Upper lobe of left lung (tissue), 4 donors: ENCODE measurements at regions not wholly inside any gene's neighbourhood (a gene's known extent, or its start where the extent isn't known, plus 50 kb on each side); places are given as distances from the start of the nearest gene placed in this dataset.

Experiments
- POLR2AphosphoS5 ChIP-seq, 2 donors: sonication (generic); formaldehyde crosslinking; IDR thresholded peaks; one replicate each; pipeline ENCODE4 v1.5.1; 2017; ENCODE audit warnings: antibody characterized with exemption in 2 of 2
- TF ChIP-seq, protein P1 (sequence below), 6 experiments: fragments of 450-650 bp in 4 of 6; fragments of 200-600 bp in 2 of 6; sonication (generic) in 2 of 6; IDR thresholded peaks; one replicate each; pipeline ENCODE4 v1.5.1; 2016 to 2019; ENCODE audit warnings: antibody characterized with exemption in 6 of 6

- TF ChIP-seq, protein P1, sequence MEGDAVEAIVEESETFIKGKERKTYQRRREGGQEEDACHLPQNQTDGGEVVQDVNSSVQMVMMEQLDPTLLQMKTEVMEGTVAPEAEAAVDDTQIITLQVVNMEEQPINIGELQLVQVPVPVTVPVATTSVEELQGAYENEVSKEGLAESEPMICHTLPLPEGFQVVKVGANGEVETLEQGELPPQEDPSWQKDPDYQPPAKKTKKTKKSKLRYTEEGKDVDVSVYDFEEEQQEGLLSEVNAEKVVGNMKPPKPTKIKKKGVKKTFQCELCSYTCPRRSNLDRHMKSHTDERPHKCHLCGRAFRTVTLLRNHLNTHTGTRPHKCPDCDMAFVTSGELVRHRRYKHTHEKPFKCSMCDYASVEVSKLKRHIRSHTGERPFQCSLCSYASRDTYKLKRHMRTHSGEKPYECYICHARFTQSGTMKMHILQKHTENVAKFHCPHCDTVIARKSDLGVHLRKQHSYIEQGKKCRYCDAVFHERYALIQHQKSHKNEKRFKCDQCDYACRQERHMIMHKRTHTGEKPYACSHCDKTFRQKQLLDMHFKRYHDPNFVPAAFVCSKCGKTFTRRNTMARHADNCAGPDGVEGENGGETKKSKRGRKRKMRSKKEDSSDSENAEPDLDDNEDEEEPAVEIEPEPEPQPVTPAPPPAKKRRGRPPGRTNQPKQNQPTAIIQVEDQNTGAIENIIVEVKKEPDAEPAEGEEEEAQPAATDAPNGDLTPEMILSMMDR (IDR thresholded peaks at IDR 0.05), result no peak
- no peak for TF ChIP-seq POLR2AphosphoS5 (IDR thresholded peaks at IDR 0.05)
Observed at GRCh38 chr12:28650906-28651305, 460.6 kb downstream of the CCDC91 start.
